Retina (tissue), 1 donor: ENCODE measurements at regions not wholly inside any gene's neighbourhood (a gene's known extent, or its start where the extent isn't known, plus 50 kb on each side); places are given as distances from the start of the nearest gene placed in this dataset.

Experiments
- DNase-seq: peaks from one replicate; pipeline ENCODE4 v3.0.0-alpha.2; 2016

DNA sequence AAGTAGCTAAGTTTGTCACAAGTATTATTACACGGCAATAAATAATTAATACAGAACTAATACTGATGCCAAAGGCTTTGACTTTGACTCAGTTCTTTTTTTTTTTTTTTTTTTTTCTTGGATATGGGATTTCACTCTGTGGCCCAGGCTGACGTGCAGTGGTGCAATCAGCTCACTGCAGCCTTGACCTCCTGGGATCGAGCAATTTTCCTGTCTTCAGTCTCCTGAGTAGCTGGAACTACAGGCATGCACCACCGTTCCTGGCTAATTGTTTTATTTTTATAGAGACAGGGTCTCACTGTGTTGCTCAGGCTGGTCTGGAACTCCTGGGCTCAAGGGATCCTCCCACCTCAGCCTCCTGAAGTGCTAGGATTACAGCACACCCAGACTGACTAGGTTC lies 284.5 kb downstream of the SS18 start:
- DNase-seq: no peak

GRCh38 chr18:25805323-25805722 lies 285.1 kb downstream of the SS18 start:
- DNase-seq: no peak

- DNase-seq: no peak
Observed at GRCh38 chr18:25799231-25799630, 291.2 kb downstream of the SS18 start.

GRCh38 chr18:25798046-25798445 lies 292.4 kb downstream of the SS18 start:
- no peak for DNase-seq

DNA sequence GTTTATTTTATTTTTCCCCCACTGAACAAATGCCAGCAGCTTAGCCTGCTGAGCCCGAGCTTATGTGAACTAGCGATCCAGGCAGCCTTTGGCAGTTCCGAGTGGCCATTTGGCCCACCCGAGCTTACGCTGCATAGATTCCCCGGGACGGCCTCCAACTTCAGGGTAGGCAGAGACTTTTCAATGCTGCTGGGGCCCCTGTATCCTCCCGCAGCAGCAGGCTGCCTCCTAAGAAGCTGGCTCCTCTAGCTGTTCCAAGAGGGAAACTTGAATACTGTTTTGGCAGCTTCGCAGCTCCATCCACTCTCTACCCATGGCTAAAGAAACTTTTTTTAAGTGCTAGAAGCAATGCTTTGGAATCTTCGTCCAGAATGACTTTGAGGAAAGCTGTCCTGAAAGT lies 295.2 kb downstream of the SS18 start:
- no peak for DNase-seq

DNA sequence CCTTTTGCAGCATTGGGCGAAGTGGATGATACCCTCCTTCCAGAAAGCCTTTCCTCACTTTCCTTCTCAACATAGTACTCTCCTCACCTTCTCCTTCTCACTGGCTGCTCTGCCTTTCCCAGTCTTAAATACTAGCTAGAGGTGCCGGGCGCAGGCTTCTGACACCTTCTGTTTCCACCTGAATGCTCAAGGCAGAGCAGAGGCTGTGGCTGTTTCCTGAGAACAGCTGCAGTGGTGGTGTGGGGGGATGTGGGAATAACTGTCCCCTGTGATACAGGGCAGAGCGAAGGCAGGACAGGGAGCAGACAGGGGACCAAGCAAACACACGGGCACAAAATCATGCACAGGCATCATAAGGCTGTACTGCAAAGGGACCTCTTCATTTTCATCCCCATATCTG lies 303.1 kb downstream of the SS18 start:
- no peak for DNase-seq

DNA sequence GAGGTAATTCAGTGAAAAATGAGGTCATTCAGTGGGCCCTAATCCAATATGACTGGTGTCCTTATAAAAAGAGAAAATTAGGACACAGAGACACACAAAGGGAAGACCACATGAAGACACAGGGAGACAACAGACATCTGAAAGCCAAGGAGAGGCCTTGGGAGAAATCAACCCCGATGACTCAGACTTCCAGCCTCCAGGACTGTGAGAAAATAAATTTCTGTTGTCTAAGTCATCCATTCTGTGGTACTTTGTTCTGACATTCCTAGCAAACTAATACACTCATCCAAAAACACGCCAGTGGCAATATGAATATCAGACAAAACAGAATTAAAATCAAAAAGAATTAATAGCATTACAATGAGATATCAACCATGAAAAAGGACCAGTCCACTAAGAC lies 303.7 kb downstream of the SS18 start:
- DNase-seq: peak; percentile 33

DNA sequence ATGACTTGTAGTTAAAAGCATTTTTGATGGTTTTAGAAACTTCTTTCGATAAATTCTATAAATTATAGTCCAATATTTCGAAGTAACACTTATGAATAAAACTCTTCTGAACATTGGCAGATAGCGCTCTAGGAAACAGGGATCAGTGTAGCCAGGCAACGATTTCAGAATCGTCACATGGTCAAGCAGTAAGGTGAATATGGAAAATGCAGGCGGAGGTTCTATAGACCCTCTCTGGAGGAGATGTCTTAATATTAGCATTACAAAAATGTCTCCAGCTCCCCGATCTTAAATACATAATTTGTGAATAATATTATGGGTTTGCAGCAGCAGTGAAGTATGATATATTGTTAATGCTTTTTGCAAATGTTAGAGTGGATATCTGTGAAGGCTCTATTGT lies 310.3 kb downstream of the SS18 start:
- no peak for DNase-seq

DNA sequence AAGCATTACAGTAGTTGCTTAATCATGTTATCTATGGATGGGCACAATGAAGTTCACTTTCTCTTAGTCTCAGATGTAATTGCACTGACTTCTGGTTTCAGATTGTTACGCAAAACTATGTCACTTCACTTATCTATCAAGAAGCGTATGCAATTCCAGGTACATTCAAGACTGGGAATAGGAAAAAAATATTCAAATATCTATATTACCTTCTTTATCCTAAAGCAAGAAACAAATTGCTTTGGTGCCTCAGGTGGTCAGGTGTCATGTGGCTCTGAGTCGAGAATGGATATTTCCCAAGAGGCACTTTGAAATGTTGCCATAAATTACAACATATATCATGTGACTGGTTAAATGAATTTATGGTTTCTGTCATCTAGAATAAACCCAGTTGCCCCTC lies 318.6 kb downstream of the SS18 start:
- no peak for DNase-seq

DNA sequence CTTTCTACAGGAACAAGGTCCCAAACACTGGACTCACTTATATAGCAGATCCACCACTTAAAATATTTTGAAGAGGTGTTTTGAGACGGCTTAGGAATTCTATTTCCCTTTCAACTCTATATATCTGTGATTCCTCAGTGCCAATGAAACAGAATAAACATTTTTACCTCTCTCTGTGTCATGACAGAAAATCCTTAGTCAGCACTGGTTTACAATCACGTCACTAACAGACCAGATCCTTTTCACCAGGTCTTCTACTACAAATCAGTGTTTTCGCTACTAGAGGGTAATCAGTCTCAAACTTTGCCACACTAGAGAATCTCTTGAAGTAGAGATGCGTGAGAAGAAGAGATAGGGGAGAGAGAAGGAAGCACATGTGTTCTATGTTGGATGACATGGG lies 325.6 kb downstream of the SS18 start:
- DNase-seq: no peak

GRCh38 chr18:25759111-25759510 lies 331.3 kb downstream of the SS18 start:
- DNase-seq: no peak

DNA sequence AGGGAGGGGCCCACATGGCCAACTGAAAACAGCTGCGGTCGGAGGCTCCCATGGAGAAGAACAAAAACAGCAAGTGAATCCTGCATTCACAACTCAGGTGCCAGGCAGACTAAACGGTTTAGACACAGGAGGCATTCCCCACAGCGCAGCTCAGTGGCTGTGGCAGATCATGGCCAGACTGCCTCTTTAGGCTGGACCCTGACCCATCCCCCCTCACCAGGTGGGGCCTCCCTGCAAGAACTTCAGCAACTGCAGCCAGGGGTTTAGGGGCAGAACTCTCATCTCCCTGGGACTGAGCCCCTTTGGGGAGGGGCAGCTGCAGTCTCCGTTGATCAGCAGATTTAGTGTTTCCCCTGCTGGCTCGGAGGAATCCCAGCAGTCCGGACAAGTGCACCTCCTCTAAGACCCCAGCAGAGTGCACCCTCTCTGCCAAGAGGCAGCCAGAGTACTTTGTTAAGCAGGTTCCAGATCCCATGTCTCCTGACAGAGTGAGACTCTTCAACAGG lies 346.7 kb downstream of the SS18 start:
- no peak for DNase-seq

GRCh38 chr18:25739376-25739775 lies 351.0 kb downstream of the SS18 start:
- no peak for DNase-seq

GRCh38 chr18:25737710-25738311 lies 352.6 kb downstream of the SS18 start:
- DNase-seq: peak; percentile 63

DNA sequence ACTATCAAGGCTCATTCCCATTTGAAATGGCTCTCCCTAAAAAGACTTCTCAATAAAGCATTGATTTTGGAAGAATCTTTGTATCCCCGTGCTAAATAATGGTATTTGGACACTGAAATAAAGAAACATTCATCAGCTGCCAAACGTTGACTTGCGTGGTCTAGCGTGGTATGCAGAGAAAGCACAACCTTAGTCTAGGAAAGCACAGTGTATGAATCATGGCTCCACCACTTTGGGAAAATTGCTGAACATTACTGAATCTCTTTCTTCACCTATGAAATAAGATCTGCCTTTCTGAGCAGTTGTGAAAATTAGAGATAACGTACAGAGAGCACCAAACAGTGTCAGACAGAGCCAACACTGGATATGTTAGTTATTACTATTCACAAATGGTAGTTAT lies 353.9 kb downstream of the SS18 start:
- DNase-seq: no peak

DNA sequence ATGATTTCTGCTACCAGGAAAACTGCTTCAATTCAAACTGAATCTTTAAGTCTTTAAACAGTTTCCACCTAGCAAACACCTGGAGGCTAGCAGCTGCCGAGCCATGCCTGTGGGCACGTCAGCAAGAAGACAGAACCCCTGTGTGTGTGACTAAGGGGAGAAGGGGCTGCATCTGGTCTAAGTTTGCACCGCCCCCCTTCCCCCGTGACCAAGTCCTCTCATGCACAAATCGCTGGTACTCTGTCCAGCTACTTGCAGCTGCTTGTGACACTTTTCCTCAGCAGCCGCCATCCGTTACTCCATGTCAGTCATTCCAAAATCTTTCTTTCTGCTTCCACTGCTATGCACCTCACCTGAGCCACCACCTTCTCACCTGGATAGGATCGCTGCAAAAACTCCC lies 355.0 kb downstream of the SS18 start:
- DNase-seq: no peak

DNA sequence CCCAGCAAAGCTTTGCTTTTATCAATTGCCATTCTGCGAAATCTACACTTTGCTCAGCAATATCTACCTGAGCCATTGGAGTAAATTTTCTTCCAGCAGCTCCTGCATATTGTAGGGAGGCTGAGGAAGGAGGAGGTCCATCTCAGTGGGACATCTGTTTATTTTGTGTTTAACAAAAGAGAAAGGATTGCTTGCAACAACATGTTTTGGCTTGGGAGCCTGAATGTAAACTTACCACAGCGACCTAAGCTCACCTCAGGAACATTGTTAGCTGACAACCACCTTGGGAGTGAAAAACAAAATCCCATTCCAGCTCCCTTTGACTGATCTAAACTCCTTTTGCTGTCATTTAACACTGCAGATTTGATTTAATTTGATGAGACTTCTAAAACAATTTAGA lies 356.1 kb downstream of the SS18 start:
- no peak for DNase-seq

GRCh38 chr18:25732862-25733261 lies 357.6 kb downstream of the SS18 start:
- DNase-seq: no peak

GRCh38 chr18:25729072-25729471 lies 361.3 kb downstream of the SS18 start:
- DNase-seq: no peak

GRCh38 chr18:25727281-25727985 lies 363.0 kb downstream of the SS18 start:
- no peak for DNase-seq

DNA sequence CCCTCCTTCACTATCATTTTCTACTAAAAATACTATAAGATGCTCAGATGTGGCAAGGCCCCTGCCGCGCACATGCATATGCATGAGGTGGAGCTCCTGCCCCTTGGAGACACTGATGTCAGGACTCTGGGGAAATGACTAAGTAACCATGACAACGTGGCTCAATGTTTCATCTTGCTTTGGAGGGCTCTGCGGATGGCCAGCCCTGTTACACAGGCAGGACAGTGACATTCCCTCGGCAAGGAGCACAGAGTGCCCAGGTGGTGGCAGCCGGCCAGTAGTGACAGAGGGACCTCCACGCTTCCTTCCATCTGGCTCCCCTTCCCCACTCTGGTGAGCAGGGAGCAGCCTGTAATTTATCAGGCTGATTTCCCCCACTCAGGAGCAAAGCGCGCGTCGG lies 364.1 kb downstream of the SS18 start:
- DNase-seq: peak; percentile 61

GRCh38 chr18:25725501-25725900 lies 364.9 kb downstream of the SS18 start:
- no peak for DNase-seq

GRCh38 chr18:25724997-25725396 lies 365.4 kb downstream of the SS18 start:
- DNase-seq: no peak

DNA sequence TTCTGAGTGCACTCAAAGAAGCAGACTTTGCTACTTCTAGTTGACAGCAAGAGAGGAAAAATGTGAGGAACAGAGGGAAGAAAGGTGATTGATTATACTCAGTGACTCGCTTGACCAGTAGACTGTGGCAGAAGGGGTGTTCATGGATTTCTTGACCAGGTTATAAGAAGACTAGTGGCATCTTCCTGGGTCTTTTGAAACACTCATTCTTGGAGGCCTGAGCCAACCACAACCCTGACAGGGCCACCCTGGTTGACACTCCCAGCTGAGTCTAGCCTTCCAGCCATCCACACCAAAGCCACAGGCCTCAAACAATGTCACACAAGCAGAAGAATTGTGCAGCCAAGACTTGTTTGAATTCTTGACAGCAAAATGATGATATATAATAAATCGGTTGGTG lies 366.3 kb downstream of the SS18 start:
- no peak for DNase-seq

GRCh38 chr18:25713103-25713502 lies 361.1 kb upstream of the ZNF521 start:
- no peak for DNase-seq
